Brain microvascular endothelial cell (primary cell): ENCODE measurements at regions not wholly inside any gene's neighbourhood (a gene's known extent, or its start where the extent isn't known, plus 50 kb on each side); places are given as distances from the start of the nearest gene placed in this dataset.
"Not testable (repeated sequence)": the region's sequence is repeated elsewhere in the genome, so short reads cannot be mapped to it uniquely, and the experiment has no call there.

ENCODE experiments used
- DNase-seq: peaks from one replicate; pipeline ENCODE4 v3.0.0-alpha.2; 2020
- H3K27ac ChIP-seq: fragments of 250-450 bp; sonication (Bioruptor Pico); 2 replicates; pipeline ENCODE4 v1.5.1; 2020; ENCODE audit warnings: mild to moderate bottlenecking, moderate library complexity
- H3K27me3 ChIP-seq: fragments of 250-450 bp; sonication (Bioruptor Pico); replicated peaks from 2 replicates; pipeline ENCODE4 v1.5.1; 2020; ENCODE audit warnings: mild to moderate bottlenecking
- H3K36me3 ChIP-seq: fragments of 250-450 bp; sonication (Bioruptor Pico); replicated peaks from 2 replicates; pipeline ENCODE4 v1.5.1; 2020; ENCODE audit warnings: mild to moderate bottlenecking
- H3K4me3 ChIP-seq: 2 replicates; pipeline ENCODE4 v1.5.1; 2011; ENCODE audit warnings: low read depth, mild to moderate bottlenecking, control low read depth, low read length, moderate library complexity
- CTCF ChIP-seq: IDR thresholded peaks from 2 replicates; pipeline ENCODE4 v1.5.1; 2011; ENCODE audit warnings: low read depth, mild to moderate bottlenecking, moderate library complexity, low read length, control low read depth, inconsistent platforms; ENCODE audit errors: missing control alignments
- in situ Hi-C: cut with HindIII; loops from 2 replicates; pipeline ENCODE4 v1.10.0; 2017; ENCODE audit warnings: low sequenced_read_pairs, low pct_ligation_motif_present

- Histone ChIP-seq H3K4me3 (no peak overlapping the region), H3K27ac (no peak overlapping the region), H3K36me3 (no peaks in the 10 kb centered on the region), H3K27me3 (no peaks in the 10 kb centered on the region)
- DNase-seq = no peak
- TF ChIP-seq CTCF = no peak
- in situ Hi-C loops = no loop called here
Observed at GRCh38 chr7:125930848-125931247, 1001.2 kb upstream of the POT1 start.

GRCh38 chr7:125927556-125927955 is 997.9 kb upstream of the POT1 start:
- H3K27ac ChIP-seq = no peak overlapping the region

DNA sequence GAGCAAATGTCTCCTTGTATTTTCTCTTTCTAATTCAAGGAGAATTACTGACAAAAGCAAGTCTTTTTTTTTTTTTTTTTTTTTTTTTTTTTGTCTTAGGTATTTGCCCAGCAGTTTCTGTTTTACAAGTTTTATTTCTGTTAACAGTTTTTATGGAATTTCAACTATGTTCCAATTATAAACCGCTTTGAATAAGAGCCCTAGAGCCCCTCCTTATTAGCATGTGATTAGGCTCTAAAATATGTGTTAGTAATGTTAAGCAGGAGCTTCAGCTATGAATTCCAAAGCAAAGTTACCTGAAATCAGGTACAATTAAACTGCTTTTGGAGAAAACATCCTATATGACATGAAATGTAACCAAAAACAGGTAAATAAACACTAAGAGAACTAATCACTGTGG is 997.0 kb upstream of the POT1 start:
- H3K36me3 ChIP-seq = no peaks in the 10 kb centered on the region
- no peak for TF ChIP-seq CTCF
- H3K4me3 ChIP-seq = no peak overlapping the region
- no peaks in the 10 kb centered on the region for H3K27me3 ChIP-seq
- H3K27ac ChIP-seq = no peak overlapping the region
- in situ Hi-C loops = no loop called here
- DNase-seq = no peak

More at GRCh38 chr7:125927556-125927955, 997.9 kb upstream of the POT1 start:
- DNase-seq = no peak
- Histone ChIP-seq H3K36me3 (no peaks in the 10 kb centered on the region), H3K4me3 (no peak overlapping the region), H3K27me3 (no peaks in the 10 kb centered on the region)
- in situ Hi-C loops = no loop called here
- TF ChIP-seq CTCF = no peak

DNA sequence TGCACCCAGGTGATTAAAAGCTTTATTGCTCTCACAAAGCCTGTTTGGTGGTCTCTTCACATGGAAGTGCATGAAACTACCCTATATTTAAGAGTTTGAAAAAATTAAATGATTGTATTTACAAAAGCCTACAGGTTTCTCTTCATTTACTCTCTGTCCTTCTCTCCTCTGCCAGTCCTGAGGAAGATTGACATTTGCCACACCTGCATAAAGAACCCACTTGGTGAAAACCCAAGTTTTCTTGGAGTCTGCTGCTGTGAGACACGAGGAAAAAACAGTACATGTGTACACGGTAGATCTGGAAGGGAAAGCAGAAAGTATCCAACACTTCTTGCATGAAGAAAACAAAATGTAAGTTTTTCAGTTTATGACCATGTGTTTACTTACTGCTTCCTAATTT is 994.4 kb upstream of the POT1 start:
- Histone ChIP-seq H3K27me3 (no peaks in the 10 kb centered on the region), H3K27ac (no peak overlapping the region), H3K36me3 (no peaks in the 10 kb centered on the region), H3K4me3 (no peak overlapping the region)
- in situ Hi-C loops = no loop called here
- no peak for DNase-seq
- no peak for TF ChIP-seq CTCF

GRCh38 chr7:125915381-125915948 is 985.8 kb upstream of the POT1 start:
- H3K36me3 ChIP-seq, H3K27ac ChIP-seq, in situ Hi-C loops, H3K4me3 ChIP-seq, DNase-seq, H3K27me3 ChIP-seq: not testable (repeated sequence)

GRCh38 chr7:125908711-125909110 is 979.1 kb upstream of the POT1 start:
- no peak for DNase-seq
- TF ChIP-seq CTCF = no peak
- Histone ChIP-seq H3K27me3 (no peaks in the 10 kb centered on the region), H3K27ac (no peak overlapping the region), H3K4me3 (no peak overlapping the region), H3K36me3 (no peaks in the 10 kb centered on the region)
- in situ Hi-C loops = no loop called here
